ENCODE measurements at regions not wholly inside any gene's neighbourhood (a gene's known extent, or its start where the extent isn't known, plus 50 kb on each side); places are given as distances from the start of the nearest gene placed in this dataset.

- Histone ChIP-seq H3K79me2 (no peaks in the 10 kb centered on the region), H3K27me3 (no peaks in the 10 kb centered on the region), H3K4me2 (no peak overlapping the region), H3K9me2 (replicated peaks; ENCODE audit: insufficient read depth) (no peaks in the 10 kb centered on the region), H3K27ac (no peak overlapping the region), H3K4me1 (ENCODE audit: insufficient read depth) (no peaks in the 10 kb centered on the region), H4K20me1 (ENCODE audit: insufficient read depth, poor library complexity, severe bottlenecking) (no peaks in the 10 kb centered on the region), H3K36me3 (replicated peaks; ENCODE audit: insufficient read depth, low read depth) (no peaks in the 10 kb centered on the region), H3K4me3 (no peak overlapping the region), H2AFZ (no peak overlapping the region), H3K9me3 (ENCODE audit: low read depth) (no peaks in the 10 kb centered on the region)
- TF ChIP-seq EZH2 (IDR thresholded peaks at IDR 0.05; ENCODE audit: borderline replicate concordance) (no peak), EZH2phosphoT487 (IDR thresholded peaks at IDR 0.05; ENCODE audit: low read depth, severe bottlenecking, unreplicated experiment) (no peak), CTCF (IDR thresholded peaks at IDR 0.05; ENCODE audit: poor library complexity) (no peak)
- DNase-seq (ENCODE audit: low spot score), result no peak
- WGBS (ENCODE audit: low lambda C conversion rate, missing lambda C conversion rate), result 31% methylated on average over 5 of the region's 5 CpGs
Measured at GRCh38 chr3:94758751-94759150, 695.9 kb downstream of the NSUN3 start.

GRCh38 chr3:94772402-94772801 is 709.5 kb downstream of the NSUN3 start:
- no peak for DNase-seq (ENCODE audit: low spot score)
- no peak overlapping the region for H3K4me3 ChIP-seq
- H4K20me1 ChIP-seq (ENCODE audit: insufficient read depth, poor library complexity, severe bottlenecking), result no peaks in the 10 kb centered on the region
- no peaks in the 10 kb centered on the region for H3K36me3 ChIP-seq (replicated peaks; ENCODE audit: insufficient read depth, low read depth)
- no peaks in the 10 kb centered on the region for H3K79me2 ChIP-seq
- WGBS (ENCODE audit: low lambda C conversion rate, missing lambda C conversion rate), result 54% methylated on average over 1 of the region's 1 CpG
- H3K4me2 ChIP-seq, result no peak overlapping the region
- H3K4me1 ChIP-seq (ENCODE audit: insufficient read depth), result no peaks in the 10 kb centered on the region
- no peak overlapping the region for H3K27ac ChIP-seq
- no peaks in the 10 kb centered on the region for H3K9me3 ChIP-seq (ENCODE audit: low read depth)
- TF ChIP-seq EZH2 (IDR thresholded peaks at IDR 0.05; ENCODE audit: borderline replicate concordance) (no peak), EZH2phosphoT487 (IDR thresholded peaks at IDR 0.05; ENCODE audit: low read depth, severe bottlenecking, unreplicated experiment) (no peak), CTCF (IDR thresholded peaks at IDR 0.05; ENCODE audit: poor library complexity) (no peak)
- H3K27me3 ChIP-seq, result no peaks in the 10 kb centered on the region
- no peak overlapping the region for H2AFZ ChIP-seq
- no peaks in the 10 kb centered on the region for H3K9me2 ChIP-seq (replicated peaks; ENCODE audit: insufficient read depth)

- H3K27ac ChIP-seq, result no peak overlapping the region
- no peaks in the 10 kb centered on the region for H3K27me3 ChIP-seq
- H4K20me1 ChIP-seq (ENCODE audit: insufficient read depth, poor library complexity, severe bottlenecking), result no peaks in the 10 kb centered on the region
- TF ChIP-seq CTCF (IDR thresholded peaks at IDR 0.05; ENCODE audit: poor library complexity) (no peak), EZH2phosphoT487 (IDR thresholded peaks at IDR 0.05; ENCODE audit: low read depth, severe bottlenecking, unreplicated experiment) (no peak), EZH2 (IDR thresholded peaks at IDR 0.05; ENCODE audit: borderline replicate concordance) (no peak)
- 88% methylated on average over 2 of the region's 2 CpGs for WGBS (ENCODE audit: low lambda C conversion rate, missing lambda C conversion rate)
- DNase-seq (ENCODE audit: low spot score), result no peak
- no peak overlapping the region for H2AFZ ChIP-seq
- no peaks in the 10 kb centered on the region for H3K9me2 ChIP-seq (replicated peaks; ENCODE audit: insufficient read depth)
- no peaks in the 10 kb centered on the region for H3K4me1 ChIP-seq (ENCODE audit: insufficient read depth)
- H3K9me3 ChIP-seq (ENCODE audit: low read depth), result no peaks in the 10 kb centered on the region
- no peaks in the 10 kb centered on the region for H3K36me3 ChIP-seq (replicated peaks; ENCODE audit: insufficient read depth, low read depth)
- H3K4me3 ChIP-seq, result no peak overlapping the region
- H3K79me2 ChIP-seq, result no peaks in the 10 kb centered on the region
- no peak overlapping the region for H3K4me2 ChIP-seq
Measured at GRCh38 chr3:94775746-94776145, 712.9 kb downstream of the NSUN3 start.

GRCh38 chr3:94776401-94776915 is 713.6 kb downstream of the NSUN3 start:
- H3K4me1 ChIP-seq (ENCODE audit: insufficient read depth), result no peaks in the 10 kb centered on the region
- H3K27me3 ChIP-seq, result no peaks in the 10 kb centered on the region
- H3K36me3 ChIP-seq (replicated peaks; ENCODE audit: insufficient read depth, low read depth), result no peaks in the 10 kb centered on the region
- H3K4me3 ChIP-seq, result no peak overlapping the region
- 74% methylated on average over 3 of the region's 3 CpGs for WGBS (ENCODE audit: low lambda C conversion rate, missing lambda C conversion rate)
- H3K79me2 ChIP-seq, result no peaks in the 10 kb centered on the region
- no peak overlapping the region for H2AFZ ChIP-seq
- H3K9me3 ChIP-seq (ENCODE audit: low read depth), result no peaks in the 10 kb centered on the region
- no peak for DNase-seq (ENCODE audit: low spot score)
- H4K20me1 ChIP-seq (ENCODE audit: insufficient read depth, poor library complexity, severe bottlenecking), result no peaks in the 10 kb centered on the region
- H3K9me2 ChIP-seq (replicated peaks; ENCODE audit: insufficient read depth), result no peaks in the 10 kb centered on the region
- TF ChIP-seq EZH2 (IDR thresholded peaks at IDR 0.05; ENCODE audit: borderline replicate concordance), result no peak
- no peak for TF ChIP-seq CTCF (IDR thresholded peaks at IDR 0.05; ENCODE audit: poor library complexity)
- no peak for TF ChIP-seq EZH2phosphoT487 (IDR thresholded peaks at IDR 0.05; ENCODE audit: low read depth, severe bottlenecking, unreplicated experiment)
- H3K27ac ChIP-seq, result no peak overlapping the region
- no peak overlapping the region for H3K4me2 ChIP-seq
